GM18519 (cell line): ENCODE measurements at regions not wholly inside any gene's neighbourhood (a gene's known extent, or its start where the extent isn't known, plus 50 kb on each side); places are given as distances from the start of the nearest gene placed in this dataset.
"Not testable (repeated sequence)": the region's sequence is repeated elsewhere in the genome, so short reads cannot be mapped to it uniquely, and the experiment has no call there.

Experiments used
- ATAC-seq: cut with Tn5 transposase; IDR thresholded peaks from one replicate; pipeline ENCODE4 v1.9.1; 2021; ENCODE audit warnings: mild to moderate bottlenecking, moderate library complexity; ENCODE audit not compliant: unreplicated experiment, low FRiP score

- no peak for ATAC-seq
Measured at GRCh38 chr11:115629456-115630015, 125.3 kb upstream of the CADM1 start.

GRCh38 chr11:115627666-115628460, 123.6 kb upstream of the CADM1 start:
- ATAC-seq = no peak

- no peak for ATAC-seq
Measured at GRCh38 chr11:115627071-115627470, 122.9 kb upstream of the CADM1 start.

- ATAC-seq = no peak
Measured at GRCh38 chr11:115626414-115626813, 122.2 kb upstream of the CADM1 start.

- no peak for ATAC-seq
Measured at GRCh38 chr11:115625502-115625901, 121.3 kb upstream of the CADM1 start.

GRCh38 chr11:115624065-115624464, 119.8 kb upstream of the CADM1 start:
- ATAC-seq = no peak

GRCh38 chr11:115623021-115623451, 118.8 kb upstream of the CADM1 start:
- no peak for ATAC-seq

- ATAC-seq = no peak
Measured at GRCh38 chr11:115618428-115618827, 114.2 kb upstream of the CADM1 start.

GRCh38 chr11:115617767-115618166, 113.6 kb upstream of the CADM1 start:
- no peak for ATAC-seq

- ATAC-seq = no peak
Measured at GRCh38 chr11:115616971-115617370, 112.8 kb upstream of the CADM1 start.

- ATAC-seq = no peak
Measured at GRCh38 chr11:115613986-115614632, 109.9 kb upstream of the CADM1 start.

- no peak for ATAC-seq
Measured at GRCh38 chr11:115613004-115613403, 108.8 kb upstream of the CADM1 start.

GRCh38 chr11:115612046-115612730, 108.0 kb upstream of the CADM1 start:
- no peak for ATAC-seq

GRCh38 chr11:115611343-115611742, 107.1 kb upstream of the CADM1 start:
- ATAC-seq = no peak

GRCh38 chr11:115610908-115611307, 106.7 kb upstream of the CADM1 start:
- ATAC-seq = no peak

GRCh38 chr11:115610234-115610633, 106.0 kb upstream of the CADM1 start:
- not testable (repeated sequence) for ATAC-seq

GRCh38 chr11:115608976-115609375, 104.8 kb upstream of the CADM1 start:
- no peak for ATAC-seq

GRCh38 chr11:115607621-115608221, 103.5 kb upstream of the CADM1 start:
- ATAC-seq = no peak

- no peak for ATAC-seq
Measured at GRCh38 chr11:115606498-115607220, 102.4 kb upstream of the CADM1 start.

- no peak for ATAC-seq
Measured at GRCh38 chr11:115605871-115606497, 101.8 kb upstream of the CADM1 start.
